Renal cortex interstitium (tissue), 11 donors: ENCODE measurements at regions not wholly inside any gene's neighbourhood (a gene's known extent, or its start where the extent isn't known, plus 50 kb on each side); places are given as distances from the start of the nearest gene placed in this dataset.
"Not testable (repeated sequence)": the region's sequence is repeated elsewhere in the genome, so short reads cannot be mapped to it uniquely, and the experiment has no call there.

Source experiments
- DNase-seq, 11 donors: peaks; one replicate each; pipeline ENCODE4 v3.0.0-alpha.2; 2013; ENCODE audit warnings: low read depth in 9 of 11, low spot score in 4 of 11; ENCODE audit errors: extremely low read depth in 1 of 11

DNA sequence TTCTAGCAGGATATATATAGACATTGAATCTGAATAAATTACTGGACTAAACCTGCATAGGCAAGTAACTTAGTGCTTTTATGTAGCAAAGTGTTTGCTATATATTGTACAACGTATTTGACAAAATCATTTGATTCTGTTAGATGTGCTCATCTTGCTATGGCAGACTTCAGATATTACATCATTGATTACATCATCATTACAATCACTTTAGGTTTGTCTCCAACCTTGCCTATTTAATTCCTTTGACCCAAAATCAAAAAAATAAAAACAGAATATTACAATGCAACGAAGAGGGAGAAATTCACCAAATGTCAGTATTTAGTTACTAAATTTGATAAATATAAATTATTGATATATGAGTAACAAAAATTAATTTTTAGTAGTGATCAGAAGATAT lies 155.7 kb upstream of the STEAP1 start:
- no peak for DNase-seq

DNA sequence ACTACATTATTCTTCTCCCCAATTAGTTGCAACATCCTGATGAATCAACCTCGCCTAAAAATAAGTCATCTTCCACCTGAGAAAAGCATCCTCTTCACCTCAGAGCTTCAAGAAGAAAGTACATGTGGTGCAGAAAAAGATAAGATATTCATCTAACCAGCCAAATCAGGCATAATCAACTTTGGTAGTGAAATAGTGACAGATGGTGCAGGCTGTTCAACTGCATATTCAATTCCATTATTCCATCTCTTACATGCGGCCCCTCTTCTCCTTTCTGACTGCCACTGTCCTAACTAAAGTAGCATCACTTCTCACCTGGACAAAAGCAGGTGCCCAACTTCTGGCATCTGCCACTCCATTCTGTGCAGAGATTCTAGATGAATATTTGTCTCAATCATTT lies 148.4 kb upstream of the STEAP1 start:
- no peak for DNase-seq

DNA sequence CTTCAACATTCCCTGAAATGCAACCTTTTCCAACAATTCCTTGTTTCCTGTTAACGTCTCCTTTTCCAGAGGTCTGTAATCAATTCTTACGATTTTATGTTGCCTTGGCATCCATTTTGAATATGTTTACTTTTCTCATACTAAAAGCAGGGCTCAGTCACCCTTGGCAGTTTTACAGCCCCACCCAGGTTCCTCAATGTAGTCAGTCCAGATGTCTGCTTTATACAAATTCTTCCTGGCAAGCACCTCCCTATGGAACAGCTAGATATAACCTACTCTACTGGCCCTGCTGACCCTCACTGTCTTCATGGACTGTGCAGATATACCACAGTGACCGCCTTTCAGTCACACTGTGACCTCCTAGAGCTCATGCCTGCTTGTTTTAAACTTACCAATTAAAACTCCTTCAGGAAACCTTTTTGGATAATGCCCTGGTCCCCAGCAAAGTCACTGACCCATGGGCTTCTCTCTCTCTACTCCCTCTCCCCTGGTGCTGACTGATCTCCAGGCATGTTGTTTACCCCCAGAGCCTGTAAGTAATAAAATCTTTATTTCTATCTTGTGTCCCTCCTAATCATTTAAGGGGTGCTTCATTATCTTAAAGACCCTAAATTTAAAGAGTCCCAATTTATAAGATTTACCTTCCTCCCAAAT lies 147.1 kb upstream of the STEAP1 start:
- no peak for DNase-seq

GRCh38 chr7:90007831-90008230 lies 146.4 kb upstream of the STEAP1 start:
- DNase-seq = no peak

GRCh38 chr7:90022213-90022612 lies 132.1 kb upstream of the STEAP1 start:
- DNase-seq = no peak

- no peak for DNase-seq
Measured at GRCh38 chr7:90025771-90026170, 128.5 kb upstream of the STEAP1 start.

DNA sequence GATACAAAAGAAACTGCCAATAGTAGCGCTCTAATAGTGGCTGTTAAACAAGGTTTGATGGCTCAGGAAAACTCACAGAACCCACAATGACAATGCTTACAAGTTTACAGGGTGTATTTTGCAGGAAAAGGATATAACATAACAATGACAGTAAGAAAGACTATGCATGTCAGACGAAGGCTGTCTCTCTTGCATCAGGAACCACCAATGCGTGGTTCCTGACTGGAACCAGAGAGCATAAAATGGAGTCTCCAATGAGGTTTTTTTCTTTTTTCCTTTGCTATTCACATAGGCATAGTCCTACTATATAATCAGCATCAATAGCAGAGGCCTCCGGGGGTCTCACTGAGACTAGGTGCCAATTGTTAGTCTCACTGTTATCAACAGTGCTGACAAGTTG lies 120.4 kb upstream of the STEAP1 start:
- no peak for DNase-seq

DNA sequence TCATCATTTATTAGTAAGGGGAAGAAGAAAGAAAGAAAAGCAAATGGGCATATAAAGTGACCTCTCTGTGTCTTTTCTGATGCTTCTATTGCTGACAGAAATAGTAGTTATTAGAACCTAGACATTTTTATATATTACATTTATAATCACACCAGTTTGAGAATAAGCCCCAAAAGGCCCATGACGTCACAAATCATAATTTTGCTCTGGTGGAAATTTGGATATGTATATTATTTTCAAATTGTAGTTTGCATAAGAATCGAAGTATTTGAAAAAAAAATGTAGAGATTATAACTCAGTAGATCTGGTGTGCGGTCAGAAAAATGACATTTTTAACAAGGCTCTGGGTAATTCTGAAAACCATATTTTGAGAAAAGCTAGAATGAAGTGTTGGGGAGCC lies 101.2 kb upstream of the STEAP1 start:
- DNase-seq = no peak

DNA sequence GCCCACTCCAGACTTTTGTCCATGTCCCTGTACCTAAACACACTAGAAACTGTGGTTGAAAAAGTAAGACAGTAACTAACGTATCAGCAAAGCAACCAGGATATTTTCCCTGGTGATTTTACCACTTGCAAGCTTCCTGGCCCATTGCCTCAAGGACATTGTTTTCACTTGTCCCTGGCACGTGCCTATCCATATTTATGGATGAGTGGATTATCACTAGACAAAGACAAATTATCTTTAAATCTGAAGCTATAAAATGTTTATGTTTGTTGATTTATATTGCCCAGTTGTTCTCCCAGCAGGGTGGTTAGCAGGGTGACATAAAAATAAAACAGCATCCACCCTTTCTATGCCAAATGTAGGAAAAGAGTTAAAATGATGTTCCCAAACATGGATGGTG lies 93.2 kb upstream of the STEAP1 start:
- no peak for DNase-seq

DNA sequence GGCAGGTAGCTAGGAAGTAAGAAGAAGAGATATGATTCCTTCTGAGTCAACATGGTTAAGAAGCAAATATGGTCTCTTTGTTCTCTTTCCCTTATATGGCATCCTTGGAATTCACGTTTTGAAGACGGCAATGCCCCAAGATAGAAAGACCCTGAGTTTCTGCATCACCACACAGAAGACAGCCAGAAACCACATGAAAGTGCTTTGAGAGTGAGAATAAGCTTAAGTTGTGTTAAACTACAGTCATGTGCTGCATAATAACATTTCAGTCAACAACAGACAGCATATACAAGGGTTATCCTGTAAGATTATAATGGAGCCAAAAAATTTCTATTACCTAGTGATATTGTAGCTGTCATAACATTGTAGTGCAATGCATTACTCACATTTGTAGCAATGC lies 89.9 kb upstream of the STEAP1 start:
- no peak for DNase-seq

DNA sequence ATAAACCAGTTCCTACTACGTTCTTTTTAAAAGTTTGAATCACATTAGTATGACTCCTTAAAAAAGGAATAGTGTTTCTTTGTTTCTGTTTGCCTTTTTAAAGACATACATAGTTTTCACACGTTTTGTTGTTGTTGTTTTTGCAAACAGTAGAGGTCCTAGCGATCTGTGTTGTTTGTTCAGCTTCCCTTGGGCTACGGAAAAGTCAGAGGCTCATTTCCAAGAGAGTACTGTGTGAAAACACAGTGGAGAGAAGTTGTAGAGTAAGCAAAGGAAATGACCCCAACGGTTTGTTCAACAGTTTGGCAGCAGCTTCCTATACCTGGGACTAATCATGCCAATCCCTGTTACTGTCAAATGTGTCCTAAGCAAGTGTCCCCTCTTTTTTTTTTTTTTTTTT lies 87.1 kb upstream of the STEAP1 start:
- DNase-seq = no peak

GRCh38 chr7:90070238-90070637 lies 84.0 kb upstream of the STEAP1 start:
- not testable (repeated sequence) for DNase-seq

DNA sequence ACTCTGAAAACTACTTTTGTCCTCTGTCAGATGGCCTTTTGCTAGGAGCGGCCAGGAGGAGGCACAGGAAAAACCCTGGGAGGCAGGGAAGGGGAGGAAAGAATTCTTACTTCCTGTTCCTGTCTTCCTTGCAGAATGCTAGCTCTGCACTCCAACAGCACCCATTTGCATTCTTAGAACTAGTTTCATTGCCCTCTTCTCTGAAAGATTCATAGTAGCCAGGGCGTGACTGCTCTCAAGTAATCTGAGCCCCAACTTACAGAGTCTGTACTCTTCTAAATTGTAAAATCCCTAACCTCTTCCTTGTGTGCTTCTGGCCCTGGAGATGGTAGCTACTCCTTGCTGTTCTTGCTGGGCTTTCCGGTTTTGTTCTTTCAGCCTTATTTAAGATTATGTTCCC lies 75.3 kb upstream of the STEAP1 start:
- DNase-seq = no peak

- no peak for DNase-seq
Measured at GRCh38 chr7:90081621-90082020, 72.6 kb upstream of the STEAP1 start.

- no peak for DNase-seq
Measured at GRCh38 chr7:90092506-90092905, 61.8 kb upstream of the STEAP1 start.

DNA sequence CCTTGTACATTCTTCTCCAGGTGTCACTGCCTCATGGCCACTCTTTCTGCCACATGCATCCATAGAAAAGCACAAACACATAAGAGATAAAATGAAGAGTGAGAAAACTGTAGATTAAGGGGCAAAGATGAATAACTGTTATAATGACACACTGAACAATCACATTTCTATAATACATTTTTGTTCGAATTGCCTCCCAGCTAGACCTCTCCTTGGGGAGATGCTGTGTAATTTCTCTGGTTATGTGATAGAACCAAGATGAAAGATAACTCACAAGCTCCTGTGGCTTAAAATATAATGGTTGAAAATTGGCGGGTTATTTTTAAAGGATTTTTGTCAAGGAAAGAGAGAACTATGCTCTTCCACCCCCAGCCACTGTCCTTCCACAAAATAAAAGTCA lies 60.2 kb upstream of the STEAP1 start:
- no peak for DNase-seq
